GM19324 (cell line): ENCODE measurements at regions not wholly inside any gene's neighbourhood (a gene's known extent, or its start where the extent isn't known, plus 50 kb on each side); places are given as distances from the start of the nearest gene placed in this dataset.
"Not testable (repeated sequence)": the region's sequence is repeated elsewhere in the genome, so short reads cannot be mapped to it uniquely, and the experiment has no call there.

Source experiments
- ATAC-seq: cut with Tn5 transposase; IDR thresholded peaks from one replicate; pipeline ENCODE4 v1.9.1; 2021; ENCODE audit warnings: mild to moderate bottlenecking, moderate library complexity; ENCODE audit not compliant: unreplicated experiment, low FRiP score

DNA sequence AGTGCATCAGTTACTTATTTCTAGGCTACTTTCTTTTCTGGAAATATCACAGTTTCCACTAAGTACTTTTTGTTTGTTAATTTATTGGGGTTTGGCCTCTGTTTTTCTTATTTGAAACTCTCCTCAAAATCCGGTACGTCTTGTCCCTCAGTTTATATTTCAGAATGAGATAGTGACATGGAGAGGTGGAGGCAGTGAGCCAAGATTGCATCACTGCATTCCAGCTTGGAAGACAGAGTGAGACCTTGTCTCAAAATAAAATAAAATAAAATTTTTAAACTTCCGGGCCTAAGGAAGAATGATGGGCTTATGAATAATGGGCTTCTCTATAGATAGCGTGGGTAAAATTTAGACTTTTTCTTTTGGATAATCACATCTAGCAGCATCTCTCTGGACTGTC lies 567.8 kb downstream of the TRIML1 start:
- no peak for ATAC-seq

- no peak for ATAC-seq
Measured at GRCh38 chr4:188714501-188714900, 575.3 kb downstream of the TRIML1 start.

GRCh38 chr4:188714907-188715306 lies 575.7 kb downstream of the TRIML1 start:
- no peak for ATAC-seq

DNA sequence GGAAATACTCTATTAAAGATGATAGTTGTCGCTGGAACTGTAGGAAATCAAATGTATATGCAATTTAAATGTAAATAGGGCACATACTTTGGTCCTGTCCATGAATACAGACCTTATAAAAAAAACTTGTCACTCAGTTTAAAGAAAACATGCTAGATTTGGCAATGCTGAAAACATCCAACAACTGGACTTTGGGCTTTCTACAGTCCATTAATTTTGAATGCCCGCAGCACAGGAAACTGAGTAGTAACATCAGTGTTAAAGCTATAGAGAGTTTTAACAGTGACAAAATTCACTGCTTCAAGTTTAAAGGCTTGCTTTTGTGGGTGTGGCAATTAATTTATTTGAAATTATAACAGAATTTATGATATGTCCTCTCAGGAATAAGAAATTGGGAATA lies 578.4 kb downstream of the TRIML1 start:
- ATAC-seq = no peak

- ATAC-seq = no peak
Measured at GRCh38 chr4:188719794-188720193, 580.6 kb downstream of the TRIML1 start.

GRCh38 chr4:188722911-188723310 lies 583.7 kb downstream of the TRIML1 start:
- no peak for ATAC-seq

DNA sequence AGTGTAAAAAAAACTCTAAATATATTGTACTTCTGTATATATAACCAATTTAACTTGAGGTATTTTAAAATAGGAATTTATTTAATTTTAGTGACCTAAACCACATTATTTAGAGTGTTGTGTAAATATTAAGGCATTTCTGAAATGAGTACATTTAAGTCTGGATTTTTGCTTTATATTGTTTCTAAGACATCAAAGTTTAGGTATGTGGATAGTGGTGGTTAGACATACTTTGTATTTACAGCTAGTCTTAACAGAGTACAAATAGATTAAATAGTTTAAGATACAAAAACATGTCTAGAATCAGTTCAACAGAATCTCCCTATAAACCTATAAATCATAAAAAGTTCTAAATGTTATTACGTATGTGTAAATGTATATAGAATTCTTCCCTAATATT lies 588.5 kb downstream of the TRIML1 start:
- no peak for ATAC-seq

DNA sequence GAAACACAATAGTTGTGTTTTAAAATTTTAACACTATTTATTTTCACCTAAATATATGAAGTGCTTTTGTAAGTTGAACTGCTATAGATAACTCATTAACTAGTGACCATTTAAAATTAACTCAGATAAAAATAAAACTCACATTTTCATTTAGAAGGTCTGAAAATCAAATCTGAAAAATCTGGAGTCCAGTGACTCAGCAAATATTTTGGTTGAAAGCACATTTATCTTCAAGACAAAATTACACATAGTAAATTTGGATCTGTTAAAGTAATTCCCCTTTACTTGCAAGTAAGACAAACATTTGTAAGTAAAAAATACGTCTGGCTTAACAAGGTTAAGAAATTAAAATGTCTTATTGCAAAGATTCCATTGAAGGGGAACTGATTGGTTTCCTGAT lies 589.1 kb downstream of the TRIML1 start:
- ATAC-seq = no peak

DNA sequence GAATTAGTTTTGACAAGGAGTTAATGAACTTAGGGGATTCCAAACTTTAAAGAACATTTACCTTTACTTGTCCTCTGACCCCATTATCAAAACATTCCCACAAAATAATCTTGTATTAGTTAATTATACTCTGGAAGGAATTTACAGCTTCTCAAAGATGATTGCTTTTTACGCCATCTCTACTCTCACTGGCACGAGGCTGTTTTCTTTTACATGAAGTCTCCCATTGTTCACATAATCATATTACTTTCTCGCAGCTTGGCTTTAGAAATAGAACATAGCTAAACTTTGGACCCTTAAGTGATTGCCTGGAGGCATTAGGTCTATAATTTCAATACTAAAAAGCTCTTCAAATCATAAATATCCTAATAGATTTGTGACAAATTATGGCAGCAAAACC lies 592.9 kb downstream of the TRIML1 start:
- no peak for ATAC-seq

- ATAC-seq = no peak
Measured at GRCh38 chr4:188735082-188735481, 595.8 kb downstream of the TRIML1 start.

DNA sequence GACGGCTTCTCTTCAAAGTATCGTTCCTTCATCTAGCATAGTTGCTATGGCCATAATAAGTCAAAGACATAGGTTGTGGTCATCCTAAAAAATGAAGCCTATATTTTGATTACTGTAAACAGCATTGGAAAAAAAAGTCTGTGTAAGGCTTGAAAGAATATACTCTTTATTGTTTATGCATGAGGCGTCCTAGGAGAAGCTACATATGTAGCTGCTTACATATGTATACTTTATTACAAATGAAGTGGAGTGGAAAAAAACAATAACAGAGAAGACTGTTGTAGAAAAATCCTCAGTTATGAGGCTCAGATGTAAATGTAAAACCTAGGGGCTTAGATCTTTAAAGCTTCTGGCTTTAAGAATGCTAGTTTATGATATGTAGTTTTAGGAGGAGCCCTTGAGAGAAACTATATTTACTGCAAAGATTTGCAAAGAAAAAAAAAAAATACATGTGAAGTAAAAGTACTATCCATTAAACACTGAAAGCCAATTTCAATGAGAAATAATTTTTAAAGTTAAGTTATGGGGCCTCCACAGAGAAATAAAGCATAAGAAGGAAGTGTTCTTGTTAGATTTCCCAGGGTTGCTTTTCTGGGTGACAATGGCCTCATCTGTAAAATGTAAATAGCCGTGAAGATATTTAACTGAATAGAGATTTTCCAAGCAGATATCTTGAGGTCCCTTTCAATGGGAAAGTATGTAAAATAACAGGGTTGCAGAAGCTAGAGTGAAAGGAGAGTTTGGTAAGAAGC lies 598.2 kb downstream of the TRIML1 start:
- ATAC-seq = no peak

- ATAC-seq = not testable (repeated sequence)
Measured at GRCh38 chr4:188738290-188738689, 599.0 kb downstream of the TRIML1 start.

- ATAC-seq = not testable (repeated sequence)
Measured at GRCh38 chr4:188740172-188740571, 600.9 kb downstream of the TRIML1 start.

DNA sequence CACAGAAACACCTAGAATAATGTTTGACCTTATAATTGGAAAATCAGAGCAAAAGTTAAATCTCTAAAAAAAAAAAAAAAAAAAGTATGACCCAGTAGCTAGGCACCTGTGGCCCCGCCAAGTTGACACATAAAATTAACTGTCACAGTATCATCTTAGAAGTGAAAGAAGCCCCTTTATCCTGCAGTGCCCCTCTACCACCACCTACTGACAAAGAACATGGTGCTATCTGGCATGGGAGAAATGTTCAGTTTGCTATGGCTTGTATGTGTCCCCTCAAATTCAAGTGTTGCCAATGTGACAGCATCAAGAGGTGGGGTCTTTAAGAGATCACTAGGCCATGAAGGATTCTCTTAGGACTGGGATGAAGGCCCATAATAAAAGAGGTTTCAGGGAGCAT lies 601.5 kb downstream of the TRIML1 start:
- ATAC-seq = not testable (repeated sequence)

GRCh38 chr4:188754372-188755002 lies 615.2 kb downstream of the TRIML1 start:
- ATAC-seq = no peak

GRCh38 chr4:188767496-188767895 lies 628.3 kb downstream of the TRIML1 start:
- ATAC-seq = no peak

DNA sequence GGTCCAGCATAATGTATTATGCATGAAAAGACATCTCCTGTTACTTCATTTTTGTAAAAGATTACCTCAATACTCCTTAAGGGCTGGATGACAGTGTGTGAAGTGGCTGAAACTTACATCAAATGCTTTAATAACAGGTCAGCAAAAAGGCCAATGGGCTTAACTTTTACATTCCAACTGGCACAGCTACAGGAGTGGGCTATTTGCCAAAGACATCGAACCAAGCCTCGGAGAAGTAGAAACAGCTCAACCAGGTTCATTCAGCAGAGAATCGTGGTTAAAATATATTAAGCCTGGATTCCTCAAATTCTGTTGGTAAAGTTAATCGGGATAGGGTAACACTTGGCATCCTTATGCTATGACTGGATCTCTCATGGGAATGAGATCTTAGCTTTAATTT lies 639.7 kb downstream of the TRIML1 start:
- no peak for ATAC-seq

DNA sequence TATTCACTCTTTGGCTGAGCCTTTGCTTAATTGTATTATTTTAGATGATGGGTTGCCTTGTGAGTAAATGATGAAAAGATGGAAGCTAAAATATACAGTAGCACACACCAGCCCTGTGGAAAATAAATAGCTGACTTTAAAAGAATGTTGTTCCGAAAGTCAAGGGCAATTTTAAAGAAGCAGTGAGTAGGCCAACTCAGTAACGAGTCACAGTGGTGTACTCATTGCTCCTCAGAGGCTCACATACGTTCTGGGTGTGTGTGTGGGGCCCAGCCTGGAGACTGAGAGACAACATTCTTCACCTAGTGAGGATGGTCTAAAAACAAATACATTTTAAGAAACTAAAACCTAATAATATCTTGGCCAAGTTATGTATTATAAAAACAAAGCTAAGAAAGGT lies 640.3 kb downstream of the TRIML1 start:
- ATAC-seq = no peak

DNA sequence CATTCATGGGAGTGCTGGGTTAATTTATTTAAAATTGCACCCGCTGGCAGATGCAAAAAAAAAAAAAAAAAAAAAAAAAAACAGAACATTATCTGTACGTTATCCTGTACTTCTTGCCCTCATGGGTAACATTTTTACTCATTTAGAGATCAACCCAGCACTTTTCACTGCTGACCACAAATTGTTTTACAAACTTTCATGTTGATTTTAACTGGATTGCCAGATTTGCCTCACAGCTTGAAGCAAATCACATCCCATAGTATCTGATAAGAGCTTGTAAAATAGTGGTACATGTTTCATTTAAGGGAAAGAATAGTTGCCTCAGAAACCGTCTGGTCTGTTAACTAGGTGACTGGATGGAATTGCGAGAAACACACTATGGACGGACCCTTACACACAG lies 640.8 kb downstream of the TRIML1 start:
- no peak for ATAC-seq

DNA sequence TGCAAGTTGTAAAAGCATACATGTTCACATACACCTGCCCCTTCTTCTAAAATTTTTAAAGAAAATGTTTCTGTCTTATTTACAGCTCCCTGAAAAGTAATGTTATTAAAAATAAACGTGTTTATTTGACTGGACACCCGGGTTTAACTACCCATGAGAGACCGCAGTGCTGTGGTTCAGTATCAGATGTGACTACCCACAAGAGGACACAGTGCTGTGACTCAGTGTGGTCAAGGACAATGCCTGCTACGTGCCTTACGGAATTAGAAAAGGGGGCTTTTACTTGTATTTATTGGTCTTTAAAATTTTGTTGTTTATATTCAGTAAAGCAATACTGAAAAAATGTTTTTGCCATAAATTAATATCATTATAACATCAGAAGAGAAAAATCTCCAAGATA lies 641.4 kb downstream of the TRIML1 start:
- ATAC-seq = no peak

DNA sequence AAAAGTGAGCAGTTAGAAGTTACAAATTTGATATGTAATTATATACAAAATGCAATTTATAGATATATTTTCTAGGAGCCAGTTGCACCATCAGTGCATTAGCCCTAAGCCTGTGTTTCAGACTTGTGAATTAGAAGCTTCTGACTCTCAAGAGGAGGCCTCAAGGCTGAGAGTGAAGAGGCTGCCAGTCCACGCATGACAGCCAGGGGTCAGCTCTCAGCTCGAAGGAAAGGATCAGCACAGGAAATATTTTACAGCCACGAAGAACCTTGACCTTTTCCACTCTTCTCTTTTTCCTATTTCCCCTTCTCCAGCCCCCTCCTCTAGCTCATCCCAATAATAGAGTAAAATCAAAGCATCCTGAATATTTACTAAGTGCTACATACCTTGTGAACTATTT lies 642.4 kb downstream of the TRIML1 start:
- no peak for ATAC-seq

DNA sequence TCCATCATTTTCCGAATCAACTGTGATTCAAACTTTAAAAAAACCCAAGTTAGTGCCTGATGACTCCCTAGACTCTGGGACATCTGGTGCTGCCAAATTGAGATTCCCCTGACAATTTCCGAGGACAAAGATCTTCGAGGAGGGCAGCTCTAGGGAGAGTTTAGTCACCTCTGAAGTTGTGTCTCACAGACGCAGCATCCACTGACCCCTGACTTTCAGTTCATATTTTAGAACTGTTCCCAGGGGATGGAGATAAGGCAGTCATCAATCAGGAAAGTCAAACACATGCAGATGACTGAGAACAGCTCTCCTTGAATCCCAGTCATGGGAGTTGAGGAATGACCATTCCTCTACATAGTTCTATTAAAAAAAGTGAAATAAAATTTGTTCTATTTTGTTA lies 643.9 kb downstream of the TRIML1 start:
- ATAC-seq = no peak
